CD8-positive, alpha-beta memory T cell (primary cell): ENCODE measurements at regions not wholly inside any gene's neighbourhood (a gene's known extent, or its start where the extent isn't known, plus 50 kb on each side); places are given as distances from the start of the nearest gene placed in this dataset.

Source experiments
- CTCF ChIA-PET: fragments of 350-600 bp; sonication (Branson Sonifier 250); formaldehyde crosslinking; loops from one replicate; lab custom pipeline; 2021; ENCODE audit warnings: antibody characterized with exemption; lab: Charles Lee
- POLR2A ChIA-PET: fragments of 350-600 bp; sonication (Branson Sonifier 250); formaldehyde crosslinking; loops from one replicate; lab custom pipeline; 2021; ENCODE audit warnings: antibody characterized with exemption; lab: Charles Lee
- DNase-seq, 5 donors: peaks; one replicate each; pipeline versions ENCODE4 v3.0.0 to v3.0.0-alpha.2; 2020 to 2022; ENCODE audit warnings: mixed read lengths in 1 of 5
- H3K27ac ChIP-seq: one replicate; pipeline ENCODE4 v1.7.0; 2013; ENCODE audit warnings: low read depth, mild to moderate bottlenecking, low read length, moderate library complexity
- H3K27me3 ChIP-seq: 2 replicates; pipeline ENCODE4 v1.7.0; 2013; ENCODE audit warnings: low read length, mild to moderate bottlenecking; ENCODE audit not compliant: insufficient read depth, poor library complexity, severe bottlenecking
- H3K36me3 ChIP-seq: 2 replicates; pipeline ENCODE4 v1.7.0; 2013; ENCODE audit warnings: mild to moderate bottlenecking, low read length, moderate library complexity; ENCODE audit not compliant: insufficient read depth
- H3K4me1 ChIP-seq: 2 replicates; pipeline ENCODE4 v1.7.0; 2013; ENCODE audit warnings: mild to moderate bottlenecking, low read length, moderate library complexity; ENCODE audit not compliant: insufficient read depth
- H3K4me3 ChIP-seq: 2 replicates; pipeline ENCODE4 v1.7.0; 2013; ENCODE audit warnings: mild to moderate bottlenecking, low read length
- H3K9me3 ChIP-seq: 2 replicates; pipeline ENCODE4 v1.7.0; 2013; ENCODE audit warnings: mild to moderate bottlenecking, low read length
- H3K27ac Mint-ChIP-seq, 8 donors: one replicate each; pipeline ENCODE4 v1.8.0; 2020 to 2021; ENCODE audit warnings: mixed read lengths in 8 of 8, mild to moderate bottlenecking in 6 of 8, inconsistent platforms in 3 of 8, moderate library complexity in 3 of 8
- H3K27me3 Mint-ChIP-seq, 2 donors: one replicate each; pipeline ENCODE4 v1.8.0; 2020 to 2021; ENCODE audit warnings: mixed read lengths in 2 of 2, mild to moderate bottlenecking in 1 of 2, moderate library complexity in 1 of 2
- H3K36me3 Mint-ChIP-seq, 3 donors: one replicate each; pipeline ENCODE4 v1.8.0; 2020 to 2021; ENCODE audit warnings: mixed read lengths in 3 of 3, inconsistent platforms in 1 of 3, mild to moderate bottlenecking in 1 of 3
- H3K4me1 Mint-ChIP-seq, 3 donors: one replicate each; pipeline ENCODE4 v1.8.0; 2020 to 2021; ENCODE audit warnings: mixed read lengths in 3 of 3, inconsistent platforms in 1 of 3, mild to moderate bottlenecking in 1 of 3
- H3K4me3 Mint-ChIP-seq, 7 donors: one replicate each; pipeline ENCODE4 v1.8.0; 2020 to 2021; ENCODE audit warnings: mixed read lengths in 7 of 7, mild to moderate bottlenecking in 6 of 7, moderate library complexity in 4 of 7, inconsistent platforms in 2 of 7
- H3K9me3 Mint-ChIP-seq, 5 donors: one replicate each; pipeline ENCODE4 v1.8.0; 2020 to 2022; ENCODE audit warnings: mixed read lengths in 5 of 5, mild to moderate bottlenecking in 3 of 5, moderate library complexity in 2 of 5, inconsistent platforms in 1 of 5

DNA sequence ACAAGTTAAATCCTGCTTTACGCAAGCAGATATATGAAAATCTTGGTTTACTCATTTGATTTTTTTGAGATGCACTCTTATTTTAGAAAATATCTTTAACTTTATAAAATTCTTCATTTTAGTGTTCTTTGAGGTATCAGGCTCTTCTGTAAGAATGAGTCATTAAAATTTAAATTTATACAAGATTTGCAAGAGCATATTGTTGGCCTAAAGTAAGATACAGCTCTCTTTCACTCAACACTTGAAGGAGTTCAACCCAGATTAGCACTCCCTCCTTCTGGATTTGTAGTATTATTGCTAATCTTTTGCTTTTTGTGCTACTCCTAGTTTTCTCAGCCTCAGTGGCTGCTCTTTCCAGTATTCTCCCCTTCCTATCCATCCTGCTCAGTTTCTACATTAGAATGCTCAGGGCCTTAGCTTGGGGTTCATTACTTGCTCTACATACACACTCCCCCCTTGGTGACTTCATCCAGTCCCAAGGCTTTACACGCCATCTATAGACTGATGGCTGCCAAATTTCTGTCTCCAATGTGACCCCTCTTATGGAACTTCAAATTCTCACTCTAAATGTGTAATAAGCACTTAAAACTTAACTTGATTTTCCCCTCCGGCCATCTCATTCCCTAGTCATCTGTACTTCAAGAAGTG is 425.3 kb upstream of the FANCL start:
- no peak overlapping the region for H3K4me3 ChIP-seq
- Mint-ChIP-seq H3K4me1 (no peaks in the 10 kb centered on the region), H3K4me3 (no peak overlapping the region), H3K27ac (no peak overlapping the region), H3K9me3 (peaks cover 0 to 4% (median 0%) of the 10 kb centered on the region in 5 donors), H3K27me3 (no peaks in the 10 kb centered on the region), H3K36me3 (no peaks in the 10 kb centered on the region)
- DNase-seq = no peak
- ChIA-PET POLR2A (no interaction called here), CTCF (no interaction called here)
- no peaks in the 10 kb centered on the region for H3K27me3 ChIP-seq
- H3K36me3 ChIP-seq = no peaks in the 10 kb centered on the region
- H3K9me3 ChIP-seq = no peaks in the 10 kb centered on the region
- H3K27ac ChIP-seq = no peak overlapping the region
- no peaks in the 10 kb centered on the region for H3K4me1 ChIP-seq

DNA sequence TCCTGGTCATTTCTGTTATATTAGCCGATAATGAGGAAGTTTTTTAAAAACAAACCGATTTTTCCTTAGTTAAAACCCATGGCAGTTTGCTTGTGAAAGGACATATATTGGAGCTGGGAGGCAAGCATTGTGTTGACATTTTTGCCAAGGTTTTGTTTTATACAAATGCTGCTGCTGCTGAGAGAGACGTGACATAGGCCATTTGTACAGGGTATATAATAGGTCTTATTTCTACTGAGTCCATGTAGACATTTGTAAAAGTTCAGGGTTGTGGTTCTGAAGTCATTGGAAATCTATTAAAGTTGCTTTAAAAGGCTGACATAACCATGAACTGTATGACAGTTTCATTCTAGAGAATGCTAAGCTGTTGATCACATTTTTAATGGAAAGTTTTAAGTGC is 424.0 kb upstream of the FANCL start:
- Histone ChIP-seq H3K4me1 (no peaks in the 10 kb centered on the region), H3K9me3 (no peaks in the 10 kb centered on the region), H3K4me3 (no peak overlapping the region), H3K36me3 (no peaks in the 10 kb centered on the region), H3K27me3 (no peaks in the 10 kb centered on the region), H3K27ac (no peak overlapping the region)
- Mint-ChIP-seq H3K9me3 (peaks cover 0 to 4% (median 0%) of the 10 kb centered on the region in 5 donors), H3K27me3 (no peaks in the 10 kb centered on the region), H3K4me1 (no peaks in the 10 kb centered on the region), H3K36me3 (no peaks in the 10 kb centered on the region), H3K4me3 (no peak overlapping the region), H3K27ac (no peak overlapping the region)
- ChIA-PET POLR2A (no interaction called here), CTCF (no interaction called here)
- DNase-seq = no peak

DNA sequence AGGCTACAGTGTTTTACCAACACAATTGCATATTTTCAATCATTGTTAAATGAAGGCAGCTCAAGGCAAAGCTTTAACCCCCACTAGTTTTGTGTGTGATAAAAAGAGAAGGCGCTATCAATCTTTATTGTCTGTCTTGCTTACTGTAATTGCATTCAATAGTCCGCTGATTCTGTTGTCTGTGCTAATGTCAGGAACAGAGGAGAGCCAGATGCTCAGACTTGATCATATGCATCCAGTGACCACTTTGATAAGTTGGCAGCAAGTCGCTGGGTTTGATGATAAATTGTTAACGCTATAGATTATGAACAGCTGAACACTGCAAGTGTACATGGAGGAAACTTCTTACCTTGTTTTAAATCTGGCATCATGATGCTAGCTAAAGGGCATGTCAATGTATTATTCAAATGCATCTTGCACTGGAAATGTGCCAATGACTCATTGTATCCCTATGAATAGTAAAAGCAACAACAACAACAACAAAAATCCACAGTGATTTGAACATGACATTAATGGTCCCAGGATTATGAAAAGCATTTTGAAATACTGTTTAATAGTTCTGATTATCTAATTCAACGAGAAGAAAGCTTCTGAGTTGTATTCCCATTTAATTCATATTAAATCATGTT is 423.5 kb upstream of the FANCL start:
- no peaks in the 10 kb centered on the region for H3K4me1 Mint-ChIP-seq
- no peaks in the 10 kb centered on the region for H3K36me3 ChIP-seq
- H3K27ac Mint-ChIP-seq = no peak overlapping the region
- H3K4me1 ChIP-seq = no peaks in the 10 kb centered on the region
- peaks cover 0 to 4% (median 0%) of the 10 kb centered on the region in 5 donors for H3K9me3 Mint-ChIP-seq
- H3K27me3 Mint-ChIP-seq = no peaks in the 10 kb centered on the region
- H3K27ac ChIP-seq = no peak overlapping the region
- no peak for DNase-seq
- no peaks in the 10 kb centered on the region for H3K27me3 ChIP-seq
- H3K4me3 ChIP-seq = no peak overlapping the region
- no peaks in the 10 kb centered on the region for H3K9me3 ChIP-seq
- no peaks in the 10 kb centered on the region for H3K36me3 Mint-ChIP-seq
- H3K4me3 Mint-ChIP-seq = no peak overlapping the region
- POLR2A ChIA-PET = no interaction called here
- CTCF ChIA-PET = no interaction called here

DNA sequence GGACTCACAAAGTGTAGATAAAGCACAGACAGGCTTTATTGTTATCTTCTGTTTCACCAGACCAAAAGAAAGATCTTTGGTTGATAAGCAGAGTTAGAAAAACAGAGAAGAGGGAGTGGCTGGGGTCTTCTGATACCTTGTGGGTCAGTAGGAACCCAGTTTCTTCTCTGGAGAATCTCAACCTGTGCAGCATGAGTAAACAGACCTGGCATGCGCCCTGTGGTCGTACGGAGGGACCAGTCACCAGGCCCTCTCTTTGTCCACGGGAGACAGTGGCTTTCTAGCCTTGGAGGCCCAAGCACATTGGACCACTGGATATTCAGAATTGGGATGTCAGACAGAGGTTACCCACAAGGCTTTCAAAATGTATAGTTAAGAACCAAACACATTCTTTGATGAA is 418.9 kb upstream of the FANCL start:
- no peaks in the 10 kb centered on the region for H3K36me3 ChIP-seq
- ChIA-PET POLR2A (no interaction called here), CTCF (no interaction called here)
- no peaks in the 10 kb centered on the region for H3K9me3 Mint-ChIP-seq
- H3K4me1 ChIP-seq = no peaks in the 10 kb centered on the region
- no peaks in the 10 kb centered on the region for H3K27me3 ChIP-seq
- no peaks in the 10 kb centered on the region for H3K36me3 Mint-ChIP-seq
- no peaks in the 10 kb centered on the region for H3K4me1 Mint-ChIP-seq
- no peak overlapping the region for H3K4me3 Mint-ChIP-seq
- no peak overlapping the region for H3K27ac Mint-ChIP-seq
- H3K4me3 ChIP-seq = no peak overlapping the region
- H3K27ac ChIP-seq = no peak overlapping the region
- DNase-seq = no peak
- H3K27me3 Mint-ChIP-seq = no peaks in the 10 kb centered on the region
- H3K9me3 ChIP-seq = no peaks in the 10 kb centered on the region

DNA sequence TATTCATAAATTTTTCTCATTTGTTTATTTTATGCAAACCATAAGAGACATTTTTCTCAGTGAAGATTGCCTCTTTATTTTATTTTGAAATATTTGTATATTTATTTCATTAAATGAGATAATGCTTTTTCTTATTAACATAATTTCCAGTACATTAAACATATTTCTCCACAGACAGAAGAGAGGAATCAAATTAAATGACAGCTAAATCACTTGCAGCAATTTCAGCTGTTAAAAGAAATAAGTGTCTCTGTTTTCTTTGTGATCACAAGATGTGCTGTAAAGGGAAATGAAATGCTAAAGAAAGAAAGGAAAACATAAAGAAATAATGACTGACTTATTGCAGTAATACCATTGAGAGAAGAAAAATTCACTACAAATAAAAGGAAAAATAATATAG is 414.0 kb upstream of the FANCL start:
- Histone ChIP-seq H3K4me3 (no peak overlapping the region), H3K9me3 (no peaks in the 10 kb centered on the region), H3K27ac (no peak overlapping the region), H3K27me3 (no peaks in the 10 kb centered on the region), H3K36me3 (no peaks in the 10 kb centered on the region), H3K4me1 (no peaks in the 10 kb centered on the region)
- Mint-ChIP-seq H3K27ac (no peak overlapping the region), H3K36me3 (no peaks in the 10 kb centered on the region), H3K4me1 (no peaks in the 10 kb centered on the region), H3K9me3 (no peaks in the 10 kb centered on the region), H3K4me3 (no peak overlapping the region), H3K27me3 (no peaks in the 10 kb centered on the region)
- ChIA-PET POLR2A (no interaction called here), CTCF (no interaction called here)
- DNase-seq = no peak

DNA sequence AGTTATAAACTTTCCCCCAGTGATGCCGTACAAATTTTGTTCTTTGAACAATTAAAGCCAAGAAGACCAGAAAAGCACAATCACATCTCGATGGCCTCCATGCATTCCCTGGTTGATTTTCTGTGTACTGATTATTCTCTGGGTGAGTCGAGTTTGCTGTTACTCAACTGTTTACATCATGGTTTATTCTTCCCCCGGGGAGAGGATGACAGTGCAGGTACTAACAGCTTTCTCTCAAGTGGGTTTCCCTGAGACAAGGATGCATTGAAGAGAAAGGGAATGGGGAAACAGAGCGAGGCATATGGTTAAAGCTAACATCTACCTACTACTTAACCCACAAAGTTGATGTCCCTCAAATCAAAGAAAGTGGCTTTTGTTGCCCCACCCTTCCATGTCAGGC is 410.8 kb upstream of the FANCL start:
- Histone ChIP-seq H3K4me3 (no peak overlapping the region), H3K4me1 (no peaks in the 10 kb centered on the region), H3K9me3 (no peaks in the 10 kb centered on the region), H3K27ac (no peak overlapping the region), H3K27me3 (no peaks in the 10 kb centered on the region), H3K36me3 (no peaks in the 10 kb centered on the region)
- Mint-ChIP-seq H3K27me3 (no peaks in the 10 kb centered on the region), H3K36me3 (no peaks in the 10 kb centered on the region), H3K27ac (peak overlapping the region in 1 of 8 donors; percentile 50), H3K4me3 (no peak overlapping the region), H3K9me3 (no peaks in the 10 kb centered on the region), H3K4me1 (no peaks in the 10 kb centered on the region)
- ChIA-PET CTCF (no interaction called here), POLR2A (no interaction called here)
- DNase-seq = no peak

DNA sequence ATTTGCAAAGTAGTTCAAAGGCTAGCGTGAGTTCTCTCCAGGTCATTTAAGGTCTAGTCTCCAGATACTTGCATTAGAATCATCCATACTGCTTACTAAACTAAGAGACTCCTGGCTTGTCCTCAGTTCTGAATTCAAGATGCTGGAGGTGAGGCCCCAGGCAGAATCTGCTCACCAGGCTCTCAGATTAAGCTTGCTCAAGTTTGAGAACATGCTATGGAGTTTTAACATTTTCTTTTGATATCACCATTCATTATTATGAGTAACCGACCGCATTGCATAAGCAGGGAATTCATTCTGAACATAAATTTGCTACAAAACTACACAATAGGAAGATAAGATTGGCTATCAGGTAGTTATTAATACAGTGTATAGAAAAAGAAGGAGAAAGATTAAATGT is 409.7 kb upstream of the FANCL start:
- Histone ChIP-seq H3K4me1 (no peaks in the 10 kb centered on the region), H3K36me3 (no peaks in the 10 kb centered on the region), H3K4me3 (no peak overlapping the region), H3K9me3 (no peaks in the 10 kb centered on the region), H3K27me3 (no peaks in the 10 kb centered on the region), H3K27ac (no peak overlapping the region)
- POLR2A ChIA-PET = no interaction called here
- Mint-ChIP-seq H3K4me3 (no peak overlapping the region), H3K27ac (no peak overlapping the region), H3K9me3 (no peaks in the 10 kb centered on the region), H3K4me1 (no peaks in the 10 kb centered on the region), H3K36me3 (no peaks in the 10 kb centered on the region), H3K27me3 (no peaks in the 10 kb centered on the region)
- CTCF ChIA-PET = no interaction called here
- DNase-seq = no peak

DNA sequence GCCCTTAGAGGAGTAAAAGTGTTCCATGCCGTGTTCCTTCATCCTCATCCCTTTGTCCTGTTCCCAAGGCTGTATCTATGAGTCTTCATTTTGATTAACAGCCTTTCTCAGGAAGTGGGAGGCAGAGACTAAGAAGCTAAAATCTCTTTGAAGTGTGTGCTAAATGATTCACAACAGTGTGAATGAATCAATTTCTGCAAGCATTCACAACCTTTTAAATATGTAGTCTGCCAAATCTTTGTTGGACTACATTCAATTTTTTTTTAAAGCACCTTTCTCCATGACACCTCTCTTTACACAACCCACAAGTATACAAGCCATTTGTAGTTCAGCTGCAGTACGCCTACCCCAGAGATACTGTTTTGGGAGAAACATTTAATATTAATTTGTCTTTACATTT is 408.6 kb upstream of the FANCL start:
- Mint-ChIP-seq H3K27ac (no peak overlapping the region), H3K4me1 (no peaks in the 10 kb centered on the region), H3K27me3 (no peaks in the 10 kb centered on the region), H3K36me3 (no peaks in the 10 kb centered on the region), H3K9me3 (peaks cover 0 to 3% (median 0%) of the 10 kb centered on the region in 5 donors), H3K4me3 (no peak overlapping the region)
- Histone ChIP-seq H3K36me3 (no peaks in the 10 kb centered on the region), H3K9me3 (no peaks in the 10 kb centered on the region), H3K4me3 (no peak overlapping the region), H3K4me1 (no peaks in the 10 kb centered on the region), H3K27ac (no peak overlapping the region), H3K27me3 (no peaks in the 10 kb centered on the region)
- ChIA-PET CTCF (no interaction called here), POLR2A (no interaction called here)
- no peak for DNase-seq
